K562 (cell line): ENCODE measurements at regions not wholly inside any gene's neighbourhood (a gene's known extent, or its start where the extent isn't known, plus 50 kb on each side); places are given as distances from the start of the nearest gene placed in this dataset.

Experiments used
- ATAC-seq: fragments of 200-7000 bp; cut with Tn5 transposase; 3 replicates; pipeline ENCODE4 v1.9.1; 2020; ENCODE audit warnings: moderate library complexity
- BruUV-seq: library from RNA; stranded (reverse); fragments of 400-500 nt; replicated peaks from 2 replicates; lab custom pipeline; 2021; lab: Mats Ljungman, UMichigan
- CTCF ChIA-PET: fragments of 300-600 bp; formaldehyde crosslinking; extraction: SDS; loops from one replicate; lab custom pipeline; 2021; ENCODE audit warnings: low intra/inter-chr PET ratio; lab: Yijun Ruan, JAX
- POLR2A ChIA-PET: fragments of 300-600, 350-650 bp; sonication (Branson Sonifier 250); formaldehyde crosslinking; extraction: SDS; loops from one replicate; lab custom pipeline; 2021; ENCODE audit warnings: antibody characterized with exemption, inconsistent platforms; lab: Yijun Ruan, JAX
- DNase-seq, 4 experiments: peaks; one replicate each; pipeline versions ENCODE4 v3.0.0 to v3.0.0-alpha.2; 2011 to 2018; ENCODE audit warnings: low spot score in 3 of 4, mixed read lengths in 3 of 4; ENCODE audit errors: extremely low read depth in 1 of 4
- FAIRE-seq: peaks from 2 replicates; lab custom pipeline; 2011; peaks lifted over from hg19 to GRCh38; lab: Jason Lieb, UNC
- H2AFZ ChIP-seq: 2 replicates; pipeline ENCODE4 v1.6.0; 2011; ENCODE audit warnings: low read depth, low read length, control low read depth, inconsistent platforms
- H3K27ac ChIP-seq: fragments of 200-600 bp; 3 replicates; pipeline ENCODE4 v1.8.0; 2011; ENCODE audit warnings: low read depth, mild to moderate bottlenecking, control low read depth, inconsistent platforms, low read length, moderate library complexity, mixed read lengths; ENCODE audit errors: extremely low read depth
- H3K27me3 ChIP-seq, 2 experiments: fragments of 300-600 bp in 1 of 2; 2 replicates in 1 of 2; 3 replicates in 1 of 2; pipeline versions ENCODE4 v1.6.0 to v1.8.0; 2011; ENCODE audit warnings: inconsistent platforms in 2 of 2, low read length in 2 of 2, mild to moderate bottlenecking in 1 of 2, mixed read lengths in 1 of 2, moderate library complexity in 1 of 2; ENCODE audit not compliant: control insufficient read depth in 2 of 2, insufficient read depth in 2 of 2
- H3K36me3 ChIP-seq: fragments of 300-600 bp; 3 replicates; pipeline ENCODE4 v1.8.0; 2011; ENCODE audit warnings: mild to moderate bottlenecking, low read length, inconsistent platforms; ENCODE audit not compliant: control insufficient read depth, insufficient read depth
- H3K4me1 ChIP-seq, 2 experiments: fragments of 200-600 bp in 1 of 2; replicated peaks in 1 of 2; 2 replicates in 1 of 2; 3 replicates in 1 of 2; pipeline versions ENCODE4 v1.5.1 to v1.8.0; 2011; ENCODE audit warnings: inconsistent platforms in 2 of 2, low read length in 2 of 2, mild to moderate bottlenecking in 1 of 2, mixed read lengths in 1 of 2, moderate library complexity in 1 of 2; ENCODE audit not compliant: control insufficient read depth in 2 of 2, insufficient read depth in 2 of 2
- H3K4me2 ChIP-seq: 2 replicates; pipeline ENCODE4 v1.6.1; 2011; ENCODE audit warnings: low read length, control low read depth, inconsistent platforms, mixed read lengths; ENCODE audit not compliant: insufficient read depth
- H3K4me3 ChIP-seq: fragments of 200-600 bp; sonication (generic), shearing (Covaris generic); 2 replicates; pipeline ENCODE4 v1.5.1; 2016; ENCODE audit warnings: control low read depth, inconsistent platforms
- H3K79me2 ChIP-seq: fragments of 200-600 bp; 3 replicates; pipeline ENCODE4 v1.8.0; 2011; ENCODE audit warnings: low read length, inconsistent platforms; ENCODE audit not compliant: control insufficient read depth, insufficient read depth
- H3K9ac ChIP-seq, 2 experiments: 2 replicates each; pipeline versions ENCODE4 v1.6.0 to v1.6.1; 2011; ENCODE audit warnings: low read depth in 2 of 2, low read length in 2 of 2, control low read depth in 1 of 2, inconsistent platforms in 1 of 2, mild to moderate bottlenecking in 1 of 2, mixed read lengths in 1 of 2; ENCODE audit not compliant: insufficient read depth in 1 of 2
- H3K9me1 ChIP-seq: one replicate; pipeline ENCODE4 v1.6.0; 2011; ENCODE audit warnings: inconsistent platforms, mild to moderate bottlenecking, low read length, moderate library complexity; ENCODE audit not compliant: control insufficient read depth, insufficient read depth
- H3K9me3 ChIP-seq: replicated peaks from 2 replicates; pipeline ENCODE4 v1.5.1; 2011; ENCODE audit warnings: low read depth, low read length, inconsistent platforms; ENCODE audit not compliant: control insufficient read depth, insufficient read depth
- H4K20me1 ChIP-seq: replicated peaks from 2 replicates; pipeline ENCODE4 v1.6.1; 2011; ENCODE audit warnings: low read length, inconsistent platforms, mixed read lengths; ENCODE audit not compliant: control insufficient read depth, insufficient read depth
- CGGBP1 ChIP-seq: fragments of 250-450 bp; sonication (Bioruptor Pico); IDR thresholded peaks from 2 replicates; pipeline ENCODE4 v1.9.0; 2021; ENCODE audit warnings: mild to moderate bottlenecking
- EP400 ChIP-seq: fragments of 450-650 bp; IDR thresholded peaks from 2 replicates; pipeline ENCODE4 v1.6.1; 2017; ENCODE audit warnings: antibody characterized with exemption, mild to moderate bottlenecking, moderate library complexity
- MEF2A ChIP-seq: IDR thresholded peaks from 2 replicates; pipeline ENCODE4 v1.6.1; 2011; ENCODE audit warnings: low read depth, mild to moderate bottlenecking, low read length, moderate library complexity; ENCODE audit not compliant: control insufficient read depth
- NFATC3 ChIP-seq: fragments of 450-650 bp; IDR thresholded peaks from 2 replicates; pipeline ENCODE4 v1.6.1; 2017; ENCODE audit warnings: mild to moderate bottlenecking
- NFE2 ChIP-seq: IDR thresholded peaks from 2 replicates; pipeline ENCODE4 v1.6.1; 2014; ENCODE audit warnings: antibody characterized with exemption, low read depth
- NFXL1 ChIP-seq: fragments of 450-650 bp; formaldehyde crosslinking; IDR thresholded peaks from 2 replicates; pipeline ENCODE4 v1.4.0; 2021; ENCODE audit warnings: mild to moderate bottlenecking
- NR1H2 ChIP-seq: sonication (generic); formaldehyde crosslinking; IDR thresholded peaks from 2 replicates; pipeline ENCODE4 v1.4.0; 2020; ENCODE audit warnings: mild to moderate bottlenecking, missing genetic modification reagents
- PREB ChIP-seq: sonication (generic); formaldehyde crosslinking; IDR thresholded peaks from 2 replicates; pipeline ENCODE4 v1.8.1; 2023; ENCODE audit warnings: mild to moderate bottlenecking, missing genetic modification reagents
- RBM25 ChIP-seq: fragments of 200-400 bp; formaldehyde crosslinking; IDR thresholded peaks from 2 replicates; pipeline ENCODE4 v1.6.1; 2018; ENCODE audit warnings: low read length, low read depth, moderate library complexity; ENCODE audit not compliant: severe bottlenecking
- SPI1 ChIP-seq: IDR thresholded peaks from 2 replicates; pipeline ENCODE4 v1.6.1; 2011; ENCODE audit warnings: low read depth, low read length, control low read depth, borderline replicate concordance
- TAF15 ChIP-seq: fragments of 200-400 bp; formaldehyde crosslinking; IDR thresholded peaks from 2 replicates; pipeline ENCODE4 v1.6.1; 2017; ENCODE audit warnings: mild to moderate bottlenecking, low read depth, low read length, moderate library complexity
- ZC3H8 ChIP-seq: fragments of 450-650 bp; IDR thresholded peaks from 2 replicates; pipeline ENCODE4 v1.6.1; 2017
- ZFP36 ChIP-seq: fragments of 150-350 bp; IDR thresholded peaks from 2 replicates; pipeline ENCODE4 v1.6.1; 2018; ENCODE audit warnings: low read length, low read depth; ENCODE audit not compliant: partially characterized antibody
- ZNF41 ChIP-seq: fragments of 250-450 bp; sonication (Bioruptor Pico); conservative IDR thresholded peaks from 2 replicates; pipeline ENCODE4 v1.4.0; 2020; ENCODE audit warnings: mild to moderate bottlenecking
- ZNF589 ChIP-seq: fragments of 200-800 bp; sonication (Bioruptor generic); IDR thresholded peaks from 2 replicates; pipeline ENCODE4 v1.6.1; 2016; ENCODE audit warnings: low read depth, missing genetic modification characterization, missing compliant biosample characterization
- ZNF717 ChIP-seq: fragments of 250-450 bp; sonication (Bioruptor Pico); IDR thresholded peaks from 2 replicates; pipeline ENCODE4 v1.5.0; 2021
- WGBS: fragments of 100-300 bp; shearing (Covaris generic); methylation state at CpG from one replicate; pipeline ENCODE4 v1.1.6; 2016; ENCODE audit warnings: low coverage, mixed read lengths; ENCODE audit not compliant: insufficient coverage; ENCODE audit errors: missing lambda C conversion rate; 5-methylcytosine and 5-hydroxymethylcytosine counted together
- in situ Hi-C: fragments of 300-500 bp; cut with MboI; formaldehyde crosslinking; loops from 4 replicates; pipeline ENCODE4 v1.15.0; 2018; ENCODE audit warnings: inconsistent platforms, mixed read lengths
- intact Hi-C: fragments of 100-400 bp; cut with micrococcal nuclease; formaldehyde crosslinking; loops from 2 replicates; pipeline ENCODE4 v1.14.2; 2022
- TF ChIP-seq, protein P1 (sequence below): sonication (generic); formaldehyde crosslinking; IDR thresholded peaks from 2 replicates; pipeline ENCODE4 v1.8.0; 2023; ENCODE audit warnings: mild to moderate bottlenecking, missing genetic modification reagents

DNA sequence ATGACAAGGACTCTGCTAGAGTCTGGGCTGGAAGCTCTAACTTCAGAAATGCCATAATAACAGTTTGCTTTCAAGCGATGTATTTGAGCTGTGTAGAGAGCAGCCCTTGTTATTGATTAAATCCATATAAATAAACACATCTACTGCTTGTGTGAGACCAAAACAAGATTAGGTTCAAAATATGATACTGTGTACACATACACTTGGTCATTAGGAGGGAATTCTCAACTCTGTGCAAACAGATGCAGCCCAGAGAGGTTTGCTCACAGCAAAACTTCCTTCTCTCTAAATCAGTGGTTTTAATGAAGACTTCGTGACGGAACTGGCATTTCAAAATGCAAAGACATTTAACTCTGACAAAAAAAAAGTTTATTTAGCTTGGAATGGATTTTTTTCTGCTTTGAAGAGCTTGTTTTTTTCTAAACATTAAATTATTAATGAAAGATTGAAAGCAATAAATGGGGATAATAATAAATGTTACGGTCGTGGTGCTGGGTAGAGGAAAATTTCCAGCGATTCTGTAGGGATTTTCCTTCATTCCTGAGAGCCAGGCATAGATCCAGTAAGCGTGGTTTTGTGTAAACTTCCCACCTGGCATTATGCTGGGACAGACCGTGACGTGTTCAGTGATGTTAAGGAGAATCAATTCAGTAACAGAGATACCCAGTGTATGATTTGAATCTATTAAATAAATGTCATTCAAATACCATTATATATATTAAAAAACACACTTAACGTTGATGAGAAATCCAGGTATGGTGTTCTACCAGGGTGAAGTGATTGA lies 213.7 kb downstream of the TEX29 start:
- Histone ChIP-seq H3K4me2 (no peak overlapping the region), H3K79me2 (no peaks in the 10 kb centered on the region), H3K36me3 (no peaks in the 10 kb centered on the region), H3K9ac (no peak overlapping the region), H3K9me3 (no peaks in the 10 kb centered on the region), H4K20me1 (no peaks in the 10 kb centered on the region), H3K4me1 (no peaks in the 10 kb centered on the region), H2AFZ (no peak overlapping the region), H3K27me3 (peaks cover 0 to 49% of the 10 kb centered on the region in 2 experiments; a peak in 3 of 5 replicates), H3K9me1 (no peaks in the 10 kb centered on the region), H3K27ac (no peak overlapping the region), H3K4me3 (no peak overlapping the region)
- CTCF ChIA-PET = no interaction called here
- ATAC-seq (no peak), FAIRE-seq (no peak), DNase-seq (no peak)
- POLR2A ChIA-PET = no interaction called here
- in situ Hi-C loops = no loop called here
- intact Hi-C loops = no loop called here
- WGBS = 0% methylated on average over 10 of the region's 10 CpGs
- BruUV-seq = no TSS peak
- no peak for TF ChIP-seq TAF15
- TF ChIP-seq CGGBP1 (CRISPR knock-in tag) = no peak
- TF ChIP-seq MEF2A = no peak
- no peak for TF ChIP-seq ZC3H8
- TF ChIP-seq, protein P1, sequence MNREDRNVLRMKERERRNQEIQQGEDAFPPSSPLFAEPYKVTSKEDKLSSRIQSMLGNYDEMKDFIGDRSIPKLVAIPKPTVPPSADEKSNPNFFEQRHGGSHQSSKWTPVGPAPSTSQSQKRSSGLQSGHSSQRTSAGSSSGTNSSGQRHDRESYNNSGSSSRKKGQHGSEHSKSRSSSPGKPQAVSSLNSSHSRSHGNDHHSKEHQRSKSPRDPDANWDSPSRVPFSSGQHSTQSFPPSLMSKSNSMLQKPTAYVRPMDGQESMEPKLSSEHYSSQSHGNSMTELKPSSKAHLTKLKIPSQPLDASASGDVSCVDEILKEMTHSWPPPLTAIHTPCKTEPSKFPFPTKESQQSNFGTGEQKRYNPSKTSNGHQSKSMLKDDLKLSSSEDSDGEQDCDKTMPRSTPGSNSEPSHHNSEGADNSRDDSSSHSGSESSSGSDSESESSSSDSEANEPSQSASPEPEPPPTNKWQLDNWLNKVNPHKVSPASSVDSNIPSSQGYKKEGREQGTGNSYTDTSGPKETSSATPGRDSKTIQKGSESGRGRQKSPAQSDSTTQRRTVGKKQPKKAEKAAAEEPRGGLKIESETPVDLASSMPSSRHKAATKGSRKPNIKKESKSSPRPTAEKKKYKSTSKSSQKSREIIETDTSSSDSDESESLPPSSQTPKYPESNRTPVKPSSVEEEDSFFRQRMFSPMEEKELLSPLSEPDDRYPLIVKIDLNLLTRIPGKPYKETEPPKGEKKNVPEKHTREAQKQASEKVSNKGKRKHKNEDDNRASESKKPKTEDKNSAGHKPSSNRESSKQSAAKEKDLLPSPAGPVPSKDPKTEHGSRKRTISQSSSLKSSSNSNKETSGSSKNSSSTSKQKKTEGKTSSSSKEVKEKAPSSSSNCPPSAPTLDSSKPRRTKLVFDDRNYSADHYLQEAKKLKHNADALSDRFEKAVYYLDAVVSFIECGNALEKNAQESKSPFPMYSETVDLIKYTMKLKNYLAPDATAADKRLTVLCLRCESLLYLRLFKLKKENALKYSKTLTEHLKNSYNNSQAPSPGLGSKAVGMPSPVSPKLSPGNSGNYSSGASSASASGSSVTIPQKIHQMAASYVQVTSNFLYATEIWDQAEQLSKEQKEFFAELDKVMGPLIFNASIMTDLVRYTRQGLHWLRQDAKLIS = no peak
- TF ChIP-seq ZNF41 (CRISPR knock-in tag) = no peak
- no peak for TF ChIP-seq ZNF589 (CRISPR knock-in tag)
- TF ChIP-seq NFXL1 (CRISPR knock-in tag) = no peak
- TF ChIP-seq ZFP36 = no peak
- TF ChIP-seq EP400 = no peak
- TF ChIP-seq SPI1 = no peak
- TF ChIP-seq NR1H2 = no peak
- TF ChIP-seq ZNF717 (CRISPR knock-in tag) = no peak
- TF ChIP-seq RBM25 = no peak
- TF ChIP-seq NFE2 = no peak
- no peak for TF ChIP-seq PREB (CRISPR knock-in tag)
- no peak for TF ChIP-seq NFATC3
